Hepatic stellate cell (primary cell): ENCODE measurements at regions not wholly inside any gene's neighbourhood (a gene's known extent, or its start where the extent isn't known, plus 50 kb on each side); places are given as distances from the start of the nearest gene placed in this dataset.
"Not testable (repeated sequence)": the region's sequence is repeated elsewhere in the genome, so short reads cannot be mapped to it uniquely, and the experiment has no call there.

Experiments used
- DNase-seq: peaks from one replicate; pipeline ENCODE4 v3.0.0; 2011; ENCODE audit warnings: low spot score

DNA sequence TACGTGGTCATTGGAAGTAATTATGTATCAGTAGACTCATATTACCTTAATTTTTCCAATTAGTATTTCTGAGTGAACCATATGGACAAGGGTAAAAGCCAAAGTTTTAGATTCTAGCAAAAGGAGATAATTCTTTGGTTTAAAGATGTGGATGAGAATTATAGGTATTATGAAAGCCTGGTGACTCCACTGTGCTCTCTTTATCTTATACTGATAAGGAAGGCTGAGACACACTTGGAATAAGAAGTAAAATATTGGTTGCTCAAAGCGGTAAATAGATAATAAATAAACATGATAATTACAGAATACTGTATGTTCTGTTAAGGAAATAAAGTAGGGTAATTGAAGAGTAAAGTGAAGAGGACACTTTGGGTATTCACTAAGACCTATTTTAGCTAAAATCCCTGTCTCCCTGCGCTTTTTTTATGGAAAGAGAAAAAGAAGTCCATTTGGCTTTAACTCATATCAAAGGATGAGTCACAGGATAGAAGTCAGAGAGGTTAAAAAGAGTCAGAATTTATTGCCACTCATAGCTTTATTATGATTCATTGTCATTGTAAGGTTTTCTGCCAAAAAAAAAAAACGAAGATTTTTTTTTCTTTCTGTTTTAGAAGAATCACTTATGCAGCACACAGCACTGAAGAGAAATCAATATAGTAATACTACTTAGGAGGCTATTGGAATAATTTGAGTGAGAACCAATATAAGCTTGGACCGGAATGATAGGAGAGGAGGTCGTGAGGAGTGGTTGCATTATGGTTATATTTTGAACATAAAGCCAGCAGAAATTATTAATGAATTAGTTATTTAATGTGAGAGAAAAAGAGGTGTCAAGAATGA lies 2463.1 kb downstream of the ARAP2 start:
- DNase-seq, result no peak

- DNase-seq, result no peak
Measured at GRCh38 chr4:33785843-33786242, 2458.5 kb downstream of the ARAP2 start.

- DNase-seq, result no peak
Measured at GRCh38 chr4:33802578-33802977, 2441.7 kb downstream of the ARAP2 start.

DNA sequence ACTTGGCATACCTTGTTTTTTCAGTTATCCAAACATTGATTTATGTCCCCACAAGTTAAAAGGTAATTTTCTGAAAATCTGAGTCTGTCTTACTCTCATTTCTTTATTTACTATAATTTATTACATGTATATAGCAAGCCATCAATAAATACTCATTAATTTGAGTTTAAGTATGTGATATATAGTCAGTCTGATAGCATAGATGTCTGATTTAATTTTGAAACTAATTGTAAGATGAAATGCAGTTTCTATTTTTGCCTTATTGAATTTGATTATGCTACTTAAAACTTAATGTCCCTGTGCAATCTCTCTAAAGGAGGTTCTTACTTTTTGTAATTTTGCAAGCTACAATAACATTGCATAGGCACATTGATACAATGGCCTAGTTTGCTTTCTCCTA lies 2418.6 kb downstream of the ARAP2 start:
- no peak for DNase-seq

DNA sequence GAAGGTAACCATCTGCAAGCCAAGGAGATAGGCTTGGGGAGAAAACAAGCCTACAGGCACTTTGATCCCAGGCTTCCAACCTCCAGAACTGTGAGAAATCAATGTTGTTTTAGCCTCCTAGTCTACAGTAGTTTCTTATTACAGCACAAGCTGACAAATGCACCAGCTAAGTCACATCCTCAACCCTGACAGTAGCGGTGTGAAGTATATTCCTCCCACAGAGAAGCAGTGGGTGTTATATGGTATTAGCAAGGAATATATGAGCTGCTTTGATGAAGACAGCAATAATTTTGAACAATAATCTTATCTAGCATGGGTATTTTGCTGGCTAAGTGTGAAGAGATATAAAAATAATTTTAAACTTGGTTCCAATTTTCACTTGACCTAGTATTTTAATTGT lies 2415.0 kb downstream of the ARAP2 start:
- DNase-seq, result not testable (repeated sequence)

DNA sequence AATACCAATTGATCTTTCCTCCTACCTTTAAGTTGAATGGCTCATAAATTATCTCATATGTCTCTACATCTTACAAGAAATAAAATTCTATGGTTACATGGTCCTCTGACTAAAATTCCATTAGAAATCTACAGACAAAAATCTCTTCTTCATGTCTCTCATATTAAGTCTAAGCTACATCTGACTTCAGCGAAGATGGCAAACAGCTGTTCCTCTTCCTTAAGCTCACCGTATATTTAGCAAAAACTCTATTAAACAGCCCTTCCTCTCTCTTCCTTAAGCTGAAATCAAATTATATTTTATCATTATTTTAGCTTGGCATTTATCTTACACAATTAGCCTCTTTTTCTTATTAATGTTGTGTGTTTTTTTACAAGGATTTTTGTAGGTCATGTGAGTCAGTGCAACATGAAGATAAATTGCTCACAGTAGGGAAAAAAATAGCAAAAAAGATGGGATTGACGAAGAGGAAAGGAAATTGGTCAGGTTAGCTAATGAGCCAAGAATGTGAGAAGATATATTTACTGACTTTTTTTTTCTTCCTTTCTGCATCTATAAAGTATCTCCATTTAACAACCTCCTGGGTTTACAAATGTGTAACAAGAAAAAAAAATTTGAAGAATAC lies 2412.8 kb downstream of the ARAP2 start:
- no peak for DNase-seq

GRCh38 chr4:33835764-33836163 lies 2408.6 kb downstream of the ARAP2 start:
- not testable (repeated sequence) for DNase-seq

DNA sequence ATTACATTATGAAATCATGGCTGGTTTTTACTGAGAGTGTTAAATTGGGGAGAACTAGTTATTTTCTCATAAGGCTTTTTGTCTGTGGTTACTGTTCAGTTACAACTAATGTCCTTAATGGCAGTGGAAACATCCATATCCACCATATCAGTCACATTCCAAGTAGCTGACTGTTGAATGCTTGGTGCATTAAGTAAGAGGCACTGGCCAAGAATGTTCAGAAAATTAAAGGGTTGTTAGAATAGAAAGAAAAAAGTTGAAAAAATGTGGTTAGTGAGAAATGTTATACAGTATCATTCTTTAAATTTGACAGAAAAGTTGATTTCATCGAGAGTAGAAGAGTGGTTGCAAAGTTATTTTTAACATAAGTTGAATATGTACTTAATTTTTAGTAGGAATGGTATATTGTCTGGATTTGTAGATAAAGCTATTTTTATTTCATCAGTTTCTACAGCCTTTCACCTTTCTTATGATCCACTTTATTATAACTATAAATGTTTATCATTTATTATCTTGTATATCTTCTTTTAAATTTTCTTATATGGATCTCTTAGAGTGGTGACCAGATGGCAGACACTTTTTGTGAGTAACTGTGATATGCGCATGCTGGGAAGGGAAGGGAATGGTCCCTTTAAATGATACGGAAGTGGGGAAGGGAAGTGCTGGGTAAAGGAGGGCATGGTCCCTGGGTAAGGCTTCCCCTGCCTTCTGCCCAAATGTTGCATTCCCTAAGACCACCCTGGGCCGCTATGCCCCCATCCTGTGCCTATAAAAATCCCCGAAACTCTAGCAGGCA lies 2407.1 kb downstream of the ARAP2 start:
- DNase-seq, result peak; percentile 2

DNA sequence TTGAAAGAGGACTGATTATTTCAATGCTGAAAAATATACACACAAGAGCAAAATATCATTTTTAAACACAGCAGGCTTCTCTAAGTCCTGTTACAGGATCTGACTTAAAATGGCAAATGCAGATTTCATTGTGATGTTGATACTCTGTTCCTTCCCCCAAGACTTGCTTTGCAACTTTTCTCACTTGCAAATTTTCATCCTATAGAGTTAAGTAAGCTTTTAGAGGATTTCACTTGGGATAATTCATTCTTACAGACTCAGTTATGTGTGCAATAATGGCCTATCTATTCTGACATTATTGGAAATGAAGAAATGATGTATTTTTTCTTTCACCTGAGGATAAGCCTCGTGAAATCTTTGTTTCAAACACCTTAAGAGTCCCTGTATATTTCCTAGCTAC lies 2403.2 kb downstream of the ARAP2 start:
- no peak for DNase-seq

DNA sequence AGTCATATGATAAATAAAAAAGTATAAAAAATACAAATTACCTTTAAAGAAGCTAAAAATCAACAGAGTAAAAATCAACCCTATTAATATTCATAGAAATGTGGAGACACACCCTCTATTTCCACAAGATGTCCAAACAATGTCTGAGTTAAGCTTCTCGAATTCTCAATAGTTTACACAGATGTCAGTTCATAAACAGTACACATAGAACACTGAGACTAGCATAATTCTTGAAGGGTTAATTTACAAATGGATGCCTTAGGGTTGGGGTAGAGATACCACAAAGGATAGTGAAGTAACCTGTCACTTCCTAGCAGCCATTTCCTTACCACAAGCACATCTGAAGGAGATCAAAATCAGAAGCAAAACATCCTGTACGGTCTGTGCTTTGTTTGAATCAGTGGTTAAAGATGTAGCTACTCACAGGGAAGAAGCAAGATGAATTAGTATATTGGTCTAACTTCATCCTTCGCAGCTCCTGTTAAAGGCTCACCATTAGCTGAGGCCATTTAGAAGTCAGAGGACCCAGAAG lies 2393.9 kb downstream of the ARAP2 start:
- DNase-seq, result no peak

- not testable (repeated sequence) for DNase-seq
Measured at GRCh38 chr4:33853670-33854069, 2390.6 kb downstream of the ARAP2 start.

- DNase-seq, result no peak
Measured at GRCh38 chr4:33864290-33864859, 2379.9 kb downstream of the ARAP2 start.

DNA sequence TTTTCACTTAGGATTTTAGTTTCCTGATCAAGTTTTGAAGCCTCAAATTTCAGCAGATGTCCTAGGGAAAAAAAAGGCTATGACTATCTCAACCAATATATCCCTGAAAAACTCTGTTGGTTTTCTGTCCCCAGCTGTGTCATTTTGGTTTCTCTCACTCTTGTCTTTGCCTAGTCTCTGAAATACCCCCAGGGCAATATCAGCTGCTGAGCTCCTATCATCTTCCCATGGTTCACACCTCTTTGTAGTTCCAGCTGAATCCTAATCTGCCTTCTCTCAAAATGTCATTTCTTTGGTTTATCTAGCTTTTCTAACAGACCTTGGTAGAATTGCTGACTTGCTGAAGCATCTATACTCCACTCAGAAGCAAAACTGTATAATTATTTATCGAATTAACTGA lies 2370.5 kb downstream of the ARAP2 start:
- DNase-seq, result no peak

DNA sequence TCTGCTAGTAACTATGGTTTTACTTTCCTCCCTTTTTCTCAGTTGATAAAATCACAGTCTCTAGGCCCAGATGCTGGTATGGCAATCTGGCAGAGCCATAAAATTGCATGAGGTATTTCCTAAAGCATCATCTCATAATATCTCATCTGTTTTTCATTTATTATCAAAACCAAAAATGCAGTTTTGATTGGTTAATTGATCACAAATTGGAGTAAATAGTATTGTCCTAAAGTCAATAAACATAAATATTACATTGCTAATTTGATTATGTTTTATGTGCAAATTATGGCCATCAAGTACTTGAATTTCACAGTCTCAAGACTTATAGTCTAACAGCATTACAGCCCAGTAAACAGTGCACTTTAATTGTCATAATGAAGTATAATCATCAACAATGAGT lies 2365.6 kb downstream of the ARAP2 start:
- DNase-seq, result no peak

DNA sequence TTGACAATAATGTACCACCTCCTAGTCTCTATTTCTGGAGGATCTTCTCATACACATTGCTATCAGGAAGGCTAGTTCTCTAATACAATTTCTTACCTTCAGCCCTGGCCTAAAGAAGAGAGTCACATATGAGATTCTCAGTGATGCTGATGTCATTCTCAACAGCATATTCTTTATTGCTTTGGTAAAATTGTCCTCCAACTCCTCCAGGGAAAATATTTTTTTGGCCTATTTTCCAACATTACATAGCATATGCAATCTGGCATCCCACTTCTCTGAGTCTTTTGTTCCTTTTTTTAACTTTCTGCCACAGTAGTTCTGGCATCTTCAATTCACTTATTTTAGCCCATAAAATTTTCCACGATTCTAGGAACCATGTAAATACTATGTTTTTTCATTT lies 2363.1 kb downstream of the ARAP2 start:
- DNase-seq, result no peak

DNA sequence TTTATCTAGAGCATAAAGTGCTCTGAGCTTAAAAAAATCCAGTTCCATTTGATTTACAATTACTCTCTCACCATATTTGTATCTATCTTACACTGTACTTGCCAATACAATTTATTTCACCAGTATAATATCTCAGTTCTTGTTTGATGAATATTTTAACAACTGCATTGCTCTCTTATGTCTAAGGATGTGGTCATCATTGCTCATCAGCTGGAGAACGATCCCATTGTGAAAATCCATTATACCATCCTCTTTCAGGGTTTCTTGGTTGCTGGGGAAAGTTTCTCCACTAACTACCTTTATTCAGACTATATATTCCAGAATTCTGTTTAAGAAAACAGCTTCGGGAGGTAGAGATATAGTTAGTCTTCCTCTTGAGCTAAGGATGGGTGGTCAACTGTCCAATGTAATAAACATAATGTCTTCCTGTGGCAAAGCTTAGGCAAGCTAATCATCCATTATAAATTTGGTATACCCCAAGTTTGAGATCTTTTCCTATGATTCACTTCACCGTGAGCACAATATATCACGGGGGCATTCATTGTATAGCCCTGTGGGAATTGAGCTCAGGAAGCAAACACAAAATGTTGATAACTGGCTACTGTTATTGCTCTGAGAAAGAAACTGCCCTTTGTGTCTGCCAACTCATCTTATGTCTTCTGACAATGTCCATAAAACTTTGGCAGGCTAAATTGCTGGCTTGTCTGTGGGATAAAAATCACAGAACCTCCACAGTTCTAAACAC lies 2361.9 kb downstream of the ARAP2 start:
- DNase-seq, result no peak

GRCh38 chr4:33883111-33883510 lies 2361.2 kb downstream of the ARAP2 start:
- DNase-seq, result no peak

GRCh38 chr4:33886356-33886755 lies 2358.0 kb downstream of the ARAP2 start:
- DNase-seq, result no peak

DNA sequence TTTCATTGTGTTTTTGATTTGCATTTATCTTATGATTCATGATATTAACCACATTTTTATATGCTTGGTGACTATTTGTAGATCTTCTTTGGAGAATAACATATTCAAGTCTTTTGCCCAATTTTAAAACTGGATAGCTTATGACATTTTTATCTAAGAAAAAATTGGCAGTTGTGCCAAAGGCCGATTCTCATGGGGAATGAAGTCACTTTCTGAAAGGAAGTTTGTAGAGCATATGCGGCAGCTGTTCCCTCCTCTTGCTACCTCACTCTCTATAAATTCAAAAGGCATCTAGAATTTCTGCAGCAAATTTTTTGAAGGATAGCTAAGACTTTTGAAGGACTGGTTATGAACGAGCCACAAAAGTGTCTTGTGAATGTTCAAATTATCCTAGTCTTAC lies 2353.5 kb downstream of the ARAP2 start:
- no peak for DNase-seq

DNA sequence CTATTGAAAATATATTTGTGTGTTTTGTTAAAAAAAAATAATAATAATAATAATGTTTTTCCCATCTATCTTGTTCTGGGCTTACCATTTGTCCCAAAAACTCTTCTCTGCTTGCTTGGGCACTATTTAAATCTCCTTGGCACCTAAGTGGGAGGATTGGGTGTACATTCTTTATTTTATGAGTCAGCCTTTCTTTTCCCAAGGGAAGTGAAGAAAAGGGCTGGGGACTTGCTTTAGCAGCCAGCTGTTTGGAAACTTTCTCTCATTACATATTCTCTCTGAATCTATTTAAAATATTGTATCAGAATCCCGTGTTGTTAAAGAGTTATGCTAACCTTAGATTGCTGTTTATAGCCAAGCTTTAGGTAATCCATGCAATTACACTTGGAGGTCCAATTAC lies 2332.4 kb downstream of the ARAP2 start:
- DNase-seq, result no peak

DNA sequence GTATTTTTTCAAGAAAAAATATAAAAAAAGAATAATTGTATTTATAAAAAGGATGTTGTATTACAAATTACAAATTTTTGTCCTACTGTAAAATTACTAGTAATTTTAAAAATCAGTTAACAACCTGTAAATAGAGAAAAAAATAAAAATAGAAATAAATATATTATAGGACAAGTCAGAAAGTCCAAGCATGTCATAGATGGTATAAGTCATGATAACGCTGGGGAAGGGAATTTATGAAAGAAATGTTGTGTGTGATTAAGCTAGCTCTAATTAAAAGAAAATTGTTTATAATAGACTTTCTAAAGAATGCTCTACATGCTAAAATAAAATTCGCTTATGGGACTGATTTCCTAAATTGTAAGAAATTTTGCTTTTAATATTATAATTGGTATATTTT lies 2329.9 kb downstream of the ARAP2 start:
- no peak for DNase-seq

GRCh38 chr4:33923469-33923868 lies 2320.8 kb downstream of the ARAP2 start:
- DNase-seq, result no peak
